Mesodermal cell (in vitro differentiated cells): ENCODE measurements at regions not wholly inside any gene's neighbourhood (a gene's known extent, or its start where the extent isn't known, plus 50 kb on each side); places are given as distances from the start of the nearest gene placed in this dataset.

ENCODE experiments used
- H3K27ac ChIP-seq: 2 replicates; pipeline ENCODE4 v1.7.0; 2013; ENCODE audit warnings: mild to moderate bottlenecking, low read depth, low read length, moderate library complexity; ENCODE audit not compliant: severe bottlenecking
- H3K36me3 ChIP-seq: 2 replicates; pipeline ENCODE4 v1.7.1; 2013; ENCODE audit warnings: mild to moderate bottlenecking, low read length, moderate library complexity; ENCODE audit not compliant: control insufficient read depth, insufficient read depth
- H3K4me1 ChIP-seq: one replicate; pipeline ENCODE4 v1.7.1; 2013; ENCODE audit warnings: mild to moderate bottlenecking, low read length; ENCODE audit not compliant: insufficient read depth, control insufficient read depth, poor library complexity, severe bottlenecking
- H3K4me3 ChIP-seq: 2 replicates; pipeline ENCODE4 v1.7.0; 2013; ENCODE audit warnings: low read length, control low read depth, mild to moderate bottlenecking; ENCODE audit not compliant: insufficient read depth, poor library complexity, severe bottlenecking; ENCODE audit errors: extremely low read depth
- H3K9me3 ChIP-seq: 2 replicates; pipeline ENCODE4 v1.7.1; 2013; ENCODE audit warnings: mild to moderate bottlenecking, low read length, moderate library complexity; ENCODE audit not compliant: control insufficient read depth
- WGBS, 2 experiments: methylation state at CpG; one replicate each; pipeline ENCODE4 v1.1.5; 2013; ENCODE audit warnings: missing lambda C conversion rate in 2 of 2; ENCODE audit not compliant: insufficient coverage in 2 of 2; 5-methylcytosine and 5-hydroxymethylcytosine counted together

DNA sequence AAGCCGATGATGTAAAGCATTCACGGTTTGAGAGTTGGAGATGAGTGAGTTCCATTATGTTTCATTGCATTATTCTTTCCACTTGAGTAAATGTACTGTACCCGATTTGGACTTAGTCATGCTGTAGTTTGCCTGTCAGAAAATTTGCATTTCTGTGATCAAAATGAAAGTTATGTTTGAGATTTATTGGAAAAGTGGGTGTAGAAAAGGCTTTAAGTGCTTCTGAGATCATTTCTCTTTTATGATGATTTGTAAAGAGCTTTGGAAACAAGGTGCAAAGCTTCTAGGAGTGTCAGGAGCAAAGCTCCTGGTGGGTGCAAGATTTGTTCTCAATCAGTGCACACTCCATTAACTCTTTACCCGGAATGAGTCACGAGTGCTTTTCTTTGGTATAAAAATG is 204.1 kb upstream of the POM121L12 start:
- Histone ChIP-seq H3K9me3 (no peaks in the 10 kb centered on the region), H3K36me3 (no peaks in the 10 kb centered on the region), H3K4me1 (no peaks in the 10 kb centered on the region), H3K27ac (no peak overlapping the region), H3K4me3 (no peak overlapping the region)
- WGBS, 2 experiments = 93 to 100% methylated on average over 2 to 3 of the region's 5 CpGs

GRCh38 chr7:52830801-52831200 is 204.6 kb upstream of the POM121L12 start:
- H3K9me3 ChIP-seq = no peaks in the 10 kb centered on the region
- WGBS, 2 experiments = no CpG with 5 or more reads among the region's 1 CpG
- no peak overlapping the region for H3K27ac ChIP-seq
- H3K4me3 ChIP-seq = no peak overlapping the region
- H3K4me1 ChIP-seq = no peaks in the 10 kb centered on the region
- H3K36me3 ChIP-seq = no peaks in the 10 kb centered on the region

DNA sequence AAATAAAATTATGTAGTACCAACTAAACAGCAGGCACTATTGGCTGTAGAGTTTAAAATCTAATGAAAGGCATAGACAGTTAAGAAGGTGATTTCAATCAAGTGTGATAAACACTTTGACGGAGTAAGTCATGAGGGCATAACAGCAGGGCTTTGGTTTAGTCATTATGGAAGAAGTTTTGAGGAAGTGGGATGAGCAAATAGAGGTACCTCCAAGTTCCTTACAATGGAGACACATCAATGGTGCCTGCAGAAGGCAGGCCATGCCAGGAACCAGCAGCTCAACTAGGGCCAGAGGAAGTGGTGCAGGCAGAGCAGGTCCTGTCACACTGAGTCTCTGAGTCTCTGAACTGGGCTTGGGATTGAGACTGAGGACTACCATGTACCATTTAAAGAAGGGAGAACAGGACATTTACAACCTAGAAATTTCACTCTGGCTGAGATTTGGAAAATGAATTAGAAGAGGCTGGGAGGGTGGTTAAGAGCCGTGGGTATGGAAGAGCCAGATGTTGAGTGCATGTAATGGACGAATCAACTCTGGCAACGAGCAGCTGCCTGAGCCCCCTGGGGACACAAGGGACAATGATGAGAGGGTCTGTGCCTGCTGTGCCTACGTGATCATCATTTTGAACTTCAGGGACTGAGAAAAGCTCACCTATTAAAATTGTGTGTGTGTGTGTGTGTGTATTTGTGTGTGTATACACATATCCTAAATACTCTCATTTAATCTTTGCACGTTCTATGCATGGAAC is 208.7 kb upstream of the POM121L12 start:
- Histone ChIP-seq H3K4me1 (no peaks in the 10 kb centered on the region), H3K9me3 (peaks cover 10% of the 10 kb centered on the region), H3K4me3 (no peak overlapping the region), H3K27ac (no peak overlapping the region), H3K36me3 (no peaks in the 10 kb centered on the region)
- 80 to 94% methylated on average over 4 to 5 of the region's 6 CpGs for WGBS, 2 experiments

DNA sequence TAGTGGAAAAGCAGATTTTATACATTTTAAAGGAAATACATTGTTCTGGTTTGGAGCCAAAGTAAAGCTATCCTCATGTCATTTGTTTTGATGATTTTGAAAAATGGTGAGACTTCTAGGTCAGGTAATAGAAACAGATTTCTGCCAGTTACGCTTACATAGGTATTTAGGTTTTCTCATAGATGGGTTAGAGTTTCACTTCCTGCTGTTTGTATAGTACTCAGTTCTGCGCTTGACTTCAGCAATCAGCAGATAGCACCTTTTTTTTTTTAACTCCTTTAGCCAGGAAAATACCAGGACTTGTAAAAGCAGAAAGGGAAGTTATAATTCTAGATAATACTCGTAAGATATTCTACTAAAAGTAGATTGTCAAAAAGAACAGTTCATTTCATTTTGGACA is 209.8 kb upstream of the POM121L12 start:
- no peak overlapping the region for H3K27ac ChIP-seq
- 83% methylated on average over 1 of the region's 3 CpGs; no CpG with 5 or more reads in 1 of the 2 experiments for WGBS, 2 experiments
- no peak overlapping the region for H3K4me3 ChIP-seq
- no peaks in the 10 kb centered on the region for H3K36me3 ChIP-seq
- no peaks in the 10 kb centered on the region for H3K4me1 ChIP-seq
- peaks cover 21% of the 10 kb centered on the region for H3K9me3 ChIP-seq

DNA sequence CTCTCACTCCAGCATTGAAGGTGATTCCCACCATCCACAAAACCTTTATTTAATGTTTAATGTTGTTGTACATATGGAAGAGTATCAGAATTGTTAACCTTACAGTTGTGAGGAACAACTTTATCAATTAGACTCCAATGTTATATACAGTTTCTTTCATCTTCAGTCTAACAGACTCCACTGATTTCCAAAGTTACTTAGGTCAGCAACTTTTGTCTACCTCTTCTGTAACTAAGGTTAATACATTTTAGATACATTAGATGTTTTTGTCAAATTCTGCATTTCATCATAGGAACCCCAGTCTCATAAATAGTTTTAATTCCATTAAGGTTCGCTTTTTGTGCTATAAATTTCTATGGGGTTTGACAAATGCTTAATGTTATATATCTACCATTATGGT is 223.9 kb upstream of the POM121L12 start:
- H3K27ac ChIP-seq = no peak overlapping the region
- WGBS, 2 experiments = no CpG with 5 or more reads among the region's 1 CpG

GRCh38 chr7:52799817-52800216 is 235.6 kb upstream of the POM121L12 start:
- no peaks in the 10 kb centered on the region for H3K9me3 ChIP-seq
- H3K27ac ChIP-seq = no peak overlapping the region
- no peaks in the 10 kb centered on the region for H3K4me1 ChIP-seq
- 96 to 97% methylated on average over 4 to 7 of the region's 9 CpGs for WGBS, 2 experiments
- no peak overlapping the region for H3K4me3 ChIP-seq
- H3K36me3 ChIP-seq = no peaks in the 10 kb centered on the region

More for the DNA sequence above, 223.9 kb upstream of the POM121L12 start:
- H3K4me1 ChIP-seq = no peaks in the 10 kb centered on the region
- H3K9me3 ChIP-seq = no peaks in the 10 kb centered on the region
- H3K36me3 ChIP-seq = no peaks in the 10 kb centered on the region
- H3K4me3 ChIP-seq = no peak overlapping the region

- H3K27ac ChIP-seq = no peak overlapping the region
- H3K9me3 ChIP-seq = no peaks in the 10 kb centered on the region
- H3K4me1 ChIP-seq = no peaks in the 10 kb centered on the region
- H3K36me3 ChIP-seq = no peaks in the 10 kb centered on the region
- WGBS, 2 experiments = 67 to 100% methylated on average over 1 to 2 of the region's 4 CpGs
- no peak overlapping the region for H3K4me3 ChIP-seq
Observed at GRCh38 chr7:52797801-52798200, 237.6 kb upstream of the POM121L12 start.

GRCh38 chr7:52794621-52795020 is 240.8 kb upstream of the POM121L12 start:
- Histone ChIP-seq H3K36me3 (no peaks in the 10 kb centered on the region), H3K4me3 (no peak overlapping the region), H3K9me3 (no peaks in the 10 kb centered on the region), H3K27ac (no peak overlapping the region), H3K4me1 (no peaks in the 10 kb centered on the region)
- WGBS, 2 experiments = 70% methylated on average over 1 of the region's 1 CpG; no CpG with 5 or more reads in 1 of the 2 experiments

DNA sequence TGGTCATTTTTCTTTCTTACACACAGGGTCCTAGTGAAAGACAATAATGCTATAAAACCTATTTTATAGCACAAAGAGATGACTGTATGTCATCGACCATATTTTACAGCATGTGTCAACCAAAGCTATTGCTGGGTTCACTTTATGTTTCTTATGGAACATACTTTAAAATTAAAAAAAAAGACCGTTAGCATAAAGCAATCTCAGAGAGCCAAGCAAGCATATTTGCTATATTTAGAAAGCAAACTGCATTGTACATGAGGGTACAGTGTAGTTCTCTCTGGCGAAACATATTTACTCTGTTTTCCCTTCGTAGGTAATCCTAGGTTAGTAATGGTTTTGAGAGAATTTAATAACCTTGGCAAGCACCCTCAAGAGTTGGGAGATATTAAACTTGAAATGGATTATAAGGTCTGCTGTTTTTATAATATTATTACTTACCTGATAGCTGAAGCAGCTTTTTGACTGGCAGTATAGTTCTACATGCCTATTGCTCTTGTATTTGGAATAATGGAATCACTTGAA is 244.2 kb upstream of the POM121L12 start:
- Histone ChIP-seq H3K27ac (no peak overlapping the region), H3K36me3 (no peaks in the 10 kb centered on the region), H3K9me3 (no peaks in the 10 kb centered on the region), H3K4me3 (no peak overlapping the region), H3K4me1 (no peaks in the 10 kb centered on the region)
- no CpG with 5 or more reads among the region's 4 CpGs for WGBS, 2 experiments

DNA sequence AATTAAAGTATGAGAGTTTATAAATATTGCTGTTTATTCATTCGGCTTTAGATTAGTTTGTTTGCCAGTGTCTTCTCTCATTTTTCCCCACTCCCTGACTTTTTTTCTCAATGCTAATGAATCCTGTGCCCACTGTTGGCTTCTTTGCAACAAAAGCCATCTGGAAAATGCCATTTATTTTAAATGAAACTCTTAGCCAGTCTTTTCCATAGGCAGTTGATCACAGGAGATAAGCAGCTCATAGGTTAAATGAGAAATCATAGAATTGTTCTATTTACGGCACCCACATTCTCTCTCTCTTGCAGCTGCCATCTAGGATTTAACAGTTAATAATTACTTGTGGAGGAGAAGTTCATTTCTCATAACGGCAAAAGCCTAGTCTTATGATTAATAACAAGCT is 249.3 kb upstream of the POM121L12 start:
- WGBS, 2 experiments = no CpG with 5 or more reads among the region's 3 CpGs
- no peak overlapping the region for H3K27ac ChIP-seq
- H3K9me3 ChIP-seq = no peaks in the 10 kb centered on the region

GRCh38 chr7:52782348-52782747 is 253.1 kb upstream of the POM121L12 start:
- Histone ChIP-seq H3K4me1 (no peaks in the 10 kb centered on the region), H3K36me3 (no peaks in the 10 kb centered on the region), H3K9me3 (no peaks in the 10 kb centered on the region), H3K27ac (no peak overlapping the region), H3K4me3 (no peak overlapping the region)
- 64% methylated on average over 2 of the region's 5 CpGs; no CpG with 5 or more reads in 1 of the 2 experiments for WGBS, 2 experiments

More for the DNA sequence above, 249.3 kb upstream of the POM121L12 start:
- no peak overlapping the region for H3K4me3 ChIP-seq
- no peaks in the 10 kb centered on the region for H3K36me3 ChIP-seq
- no peaks in the 10 kb centered on the region for H3K4me1 ChIP-seq
